NCI-H82 treated with DMSO at 0.1 percent for 48 hours (cell line): ENCODE measurements at regions not wholly inside any gene's neighbourhood (a gene's known extent, or its start where the extent isn't known, plus 50 kb on each side); places are given as distances from the start of the nearest gene placed in this dataset.
"Not testable (repeated sequence)": the region's sequence is repeated elsewhere in the genome, so short reads cannot be mapped to it uniquely, and the experiment has no call there.

Source experiments
- DNase-seq: peaks from one replicate; lab custom pipeline; 2025; ENCODE audit not compliant: unreplicated experiment; lab: John Stamatoyannopoulos, UW

- no peak for DNase-seq
These were observed 107.4 kb upstream of the CBLB start for GRCh38 chr3:105976196-105976595.

GRCh38 chr3:105979961-105980360 is 111.1 kb upstream of the CBLB start:
- DNase-seq: no peak

- DNase-seq: no peak
These were observed 113.4 kb upstream of the CBLB start for GRCh38 chr3:105982207-105982606.

DNA sequence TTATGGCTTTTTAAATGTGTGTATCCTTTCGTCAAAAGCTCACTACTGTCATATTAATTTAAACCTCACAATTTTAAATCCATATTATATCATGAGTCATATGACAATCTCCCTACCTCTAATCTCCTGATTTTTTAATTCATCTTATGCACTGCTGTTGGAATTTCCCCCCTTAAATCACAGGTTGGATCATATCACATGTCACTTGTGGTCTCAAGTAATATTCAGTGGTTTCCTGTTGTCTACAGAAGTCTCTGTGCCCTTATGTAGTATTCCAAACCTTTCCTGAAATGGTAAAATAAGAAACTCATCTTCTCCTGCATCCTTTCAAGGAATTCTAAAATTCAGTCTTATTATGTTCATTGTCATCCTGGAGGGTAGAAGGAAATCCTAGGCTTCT is 116.0 kb upstream of the CBLB start:
- DNase-seq: no peak

- not testable (repeated sequence) for DNase-seq
These were observed 117.5 kb upstream of the CBLB start for GRCh38 chr3:105986343-105986742.

DNA sequence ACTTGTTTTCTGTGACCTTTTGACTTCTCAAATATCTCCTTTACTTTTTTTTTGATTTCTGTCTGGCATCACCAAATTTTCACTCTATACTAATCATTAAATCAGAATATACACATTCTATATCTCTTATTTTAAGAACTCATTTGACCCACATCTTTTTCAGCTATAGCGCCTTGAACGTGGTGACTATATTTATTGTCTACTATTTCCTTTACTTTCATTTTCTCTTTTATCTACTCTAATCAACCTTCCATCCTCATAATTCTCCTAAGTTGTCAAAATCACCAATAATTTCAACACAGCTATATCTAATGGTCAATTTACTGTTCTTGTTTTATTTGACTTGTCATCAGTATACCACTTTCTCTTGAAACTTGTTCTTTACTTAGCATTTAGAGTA is 119.0 kb upstream of the CBLB start:
- DNase-seq: no peak

DNA sequence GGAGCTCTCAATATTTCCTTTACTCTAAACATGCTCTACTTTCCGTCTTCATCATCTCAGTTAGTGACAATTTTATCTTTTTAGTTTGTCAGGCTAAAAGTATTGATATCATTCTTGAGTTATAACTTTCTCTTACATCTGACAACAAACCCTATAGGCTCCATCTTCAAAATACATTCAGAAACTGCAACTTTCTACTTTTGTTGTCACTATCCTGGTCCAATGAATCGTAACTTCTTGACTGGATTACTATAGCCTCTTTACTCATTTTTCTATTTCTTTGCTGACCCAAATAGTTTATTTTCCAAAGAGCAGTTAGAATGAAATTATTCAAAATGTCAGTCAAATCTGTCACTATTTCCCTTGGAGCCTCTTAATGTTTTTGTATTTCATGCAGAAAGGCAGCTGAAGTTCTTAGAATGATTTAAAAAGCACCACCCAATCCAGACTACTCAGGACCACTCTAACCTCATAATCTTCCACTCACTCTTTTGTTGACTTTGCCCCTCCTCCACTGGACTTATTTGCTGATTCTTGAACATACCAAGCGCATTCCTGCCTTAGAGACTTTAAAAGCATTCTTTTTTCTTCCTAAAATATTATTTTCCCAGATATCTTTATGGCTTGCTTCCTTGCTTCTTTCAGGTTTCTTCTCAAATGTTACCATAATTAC is 119.9 kb upstream of the CBLB start:
- DNase-seq: no peak

DNA sequence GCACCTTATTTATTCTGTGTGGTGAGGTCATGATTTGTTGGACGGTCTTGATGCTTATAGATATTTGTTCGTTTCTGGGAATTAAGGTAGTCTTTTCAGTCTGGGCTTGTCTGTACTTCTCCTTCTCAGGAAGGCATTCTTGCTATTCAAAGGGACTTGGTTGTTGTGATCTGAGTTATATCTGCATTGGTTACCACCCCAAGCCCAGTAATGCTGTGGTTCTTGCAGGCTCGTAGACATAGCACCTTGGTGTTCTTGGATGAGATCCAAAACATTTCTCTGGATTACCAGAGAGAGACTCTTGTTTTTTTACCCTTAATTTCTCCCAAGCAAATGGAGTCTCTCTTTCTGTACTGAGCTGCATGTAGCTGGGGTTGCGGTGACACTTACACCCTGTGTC is 128.0 kb upstream of the CBLB start:
- DNase-seq: no peak

DNA sequence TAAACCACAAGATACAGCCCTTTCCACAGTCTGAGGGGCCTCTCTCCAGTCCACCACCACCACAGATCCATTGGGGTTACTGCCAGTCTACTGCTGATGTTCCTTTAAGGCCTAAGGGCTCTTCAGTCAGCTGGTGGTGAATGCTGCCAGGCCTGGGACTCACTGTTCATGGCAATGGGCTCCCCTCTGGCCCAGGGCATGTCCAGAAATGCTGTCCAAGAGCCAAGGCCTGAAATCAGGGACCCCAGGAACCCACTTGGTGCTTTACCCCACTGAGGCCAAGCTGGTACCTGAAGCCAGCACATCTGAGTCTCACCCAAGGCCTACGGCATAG is 128.6 kb upstream of the CBLB start:
- DNase-seq: no peak

DNA sequence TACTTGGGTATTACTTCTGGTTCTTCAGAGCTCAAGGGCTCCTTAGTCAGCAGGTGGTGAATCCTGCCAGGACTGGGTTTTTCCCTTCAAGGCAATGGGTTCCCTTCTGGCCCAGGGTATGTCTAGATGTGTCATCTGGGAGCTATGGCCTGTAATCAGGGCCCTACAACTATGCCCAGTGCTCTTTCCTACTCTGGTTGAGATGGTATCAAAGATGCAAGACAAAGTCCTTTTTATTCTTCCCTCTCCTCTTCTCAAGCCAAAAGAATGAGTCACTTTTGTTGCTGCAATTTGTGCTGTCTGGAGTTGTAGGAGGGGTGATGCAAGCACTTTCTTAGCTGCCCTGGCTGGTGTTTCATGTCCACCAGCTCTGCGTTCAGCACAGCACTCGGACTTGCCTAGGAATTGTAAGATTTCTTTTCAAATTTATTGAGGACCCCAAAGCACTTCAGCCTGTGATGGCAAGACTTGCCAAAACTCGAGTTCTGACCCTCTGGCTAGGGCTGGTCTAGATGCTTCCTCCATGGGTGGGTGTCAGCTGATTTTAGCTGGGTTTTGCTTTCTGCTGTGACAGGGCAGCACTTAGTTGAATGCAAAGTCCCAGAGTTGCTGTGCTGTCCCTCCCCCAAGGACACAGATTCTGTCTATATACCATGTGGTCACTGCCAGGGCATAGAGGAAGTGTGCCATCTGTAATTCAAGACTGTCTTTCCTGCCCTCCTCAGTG is 129.2 kb upstream of the CBLB start:
- DNase-seq: no peak

DNA sequence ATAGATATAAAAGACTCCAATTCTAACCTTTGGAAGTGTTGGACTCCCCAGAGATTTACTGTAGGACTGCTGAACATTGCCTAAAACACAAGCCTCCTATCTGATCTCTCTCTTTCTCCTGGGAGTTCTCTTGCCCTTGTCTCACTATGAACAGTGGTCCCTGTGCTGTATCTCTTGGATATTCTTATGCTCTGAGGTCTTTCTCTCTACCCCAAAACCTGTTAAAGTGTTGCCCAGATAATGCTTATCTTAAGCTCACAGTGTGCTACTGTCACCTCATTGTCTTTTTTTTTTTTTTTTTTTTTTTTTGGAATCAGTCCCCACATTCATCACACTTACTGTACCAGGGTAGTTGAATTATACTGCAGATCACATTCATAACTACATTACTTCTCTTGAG is 131.0 kb upstream of the CBLB start:
- DNase-seq: peak; percentile 20

GRCh38 chr3:106001923-106002322 is 133.1 kb upstream of the CBLB start:
- DNase-seq: no peak

- DNase-seq: no peak
These were observed 135.4 kb upstream of the CBLB start for GRCh38 chr3:106004137-106004681.

GRCh38 chr3:106004826-106005225 is 136.0 kb upstream of the CBLB start:
- DNase-seq: no peak

DNA sequence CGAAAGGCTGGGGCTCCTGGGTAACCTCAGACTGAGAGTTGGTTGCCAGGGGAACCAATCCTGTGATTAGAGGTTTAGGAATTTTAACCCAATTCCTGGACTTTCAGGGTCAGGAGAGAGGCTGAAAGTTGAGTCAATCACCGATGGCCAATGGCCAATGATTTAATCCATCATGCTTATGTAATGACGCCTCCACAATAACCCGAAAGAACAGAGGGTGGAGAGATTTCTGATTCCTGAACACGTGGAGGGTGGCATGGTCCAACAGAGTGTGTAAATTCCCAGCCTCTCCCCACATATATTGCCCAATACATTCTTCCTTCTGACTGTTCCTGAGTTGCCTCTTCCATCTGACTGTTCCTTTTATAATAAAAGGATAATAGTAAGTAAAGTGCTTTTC is 137.2 kb upstream of the CBLB start:
- DNase-seq: no peak

DNA sequence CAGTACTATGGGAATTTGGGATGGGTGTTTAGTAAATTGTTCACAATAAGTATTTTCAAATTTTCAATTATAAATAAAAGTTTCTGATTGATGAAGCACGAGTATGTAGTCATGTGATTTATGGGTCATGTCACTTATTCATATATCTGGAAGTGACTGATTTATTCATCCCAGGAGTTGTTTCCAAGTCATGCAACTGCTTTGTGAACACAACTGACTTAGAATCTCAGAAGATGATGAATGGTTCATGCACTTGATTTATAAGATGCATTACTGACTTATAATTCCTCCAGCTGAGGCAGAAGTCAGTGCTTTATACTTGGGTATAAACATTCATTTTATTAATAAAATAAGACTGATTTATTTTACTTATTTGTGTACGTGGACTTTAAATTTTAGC is 137.8 kb upstream of the CBLB start:
- no peak for DNase-seq

DNA sequence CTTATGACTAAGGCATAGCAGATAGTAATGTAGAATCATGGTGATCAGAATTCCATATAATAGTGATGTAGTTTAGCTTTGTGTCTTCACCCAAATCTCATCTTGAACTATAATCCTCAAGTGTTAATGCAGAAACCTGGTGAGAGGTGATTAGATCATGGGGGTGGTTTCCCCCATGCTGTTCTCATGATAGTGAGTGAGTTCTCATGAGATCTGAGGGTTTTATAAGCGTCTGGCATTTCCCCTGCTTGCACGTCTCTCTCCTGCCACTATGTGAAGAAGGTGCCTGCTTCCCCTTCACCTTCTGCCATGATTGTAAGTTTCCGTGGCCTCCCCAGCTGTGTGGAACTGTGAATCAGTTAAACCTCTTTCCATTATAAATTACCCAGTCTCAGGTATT is 138.7 kb upstream of the CBLB start:
- DNase-seq: no peak

- no peak for DNase-seq
These were observed 140.0 kb upstream of the CBLB start for GRCh38 chr3:106008766-106009165.

DNA sequence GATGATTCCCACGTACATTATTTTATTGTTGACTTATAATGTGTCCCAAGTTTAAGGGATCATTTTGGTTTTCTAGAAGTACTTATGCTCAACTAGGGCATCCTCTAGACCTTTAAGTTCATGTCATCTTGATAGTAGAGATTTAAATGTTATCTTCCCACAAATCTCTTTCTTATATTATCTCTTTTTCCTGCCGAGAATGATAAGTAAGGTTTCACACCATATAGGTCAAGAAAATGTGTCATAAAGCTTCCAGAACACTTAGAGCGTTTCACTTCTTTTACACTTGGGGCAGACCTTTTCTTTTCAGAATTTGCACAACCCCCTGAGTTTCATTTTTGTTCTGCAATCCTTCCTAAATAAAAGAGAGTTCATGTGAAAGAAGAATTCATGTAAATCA is 142.0 kb upstream of the CBLB start:
- no peak for DNase-seq

- DNase-seq: no peak
These were observed 145.2 kb upstream of the CBLB start for GRCh38 chr3:106013971-106014370.

DNA sequence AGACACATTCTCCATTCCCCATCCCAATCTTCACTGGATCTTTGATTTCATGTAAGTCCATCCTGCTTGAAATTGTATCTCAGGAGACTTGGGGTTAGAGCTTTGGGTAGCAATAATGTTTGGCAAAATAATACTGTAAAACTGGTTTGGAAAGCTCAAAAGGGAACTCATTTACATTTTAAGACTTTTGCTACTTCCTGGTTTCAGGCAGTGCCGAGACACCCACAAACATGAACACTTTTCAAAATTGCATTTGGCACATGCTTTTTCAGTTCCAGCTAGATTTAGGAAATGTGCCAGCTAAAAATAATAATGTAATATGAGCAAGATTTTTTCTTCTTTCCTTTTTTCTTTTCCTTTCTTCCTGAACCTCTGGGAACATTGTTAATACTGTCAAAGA is 145.7 kb upstream of the CBLB start:
- DNase-seq: no peak

DNA sequence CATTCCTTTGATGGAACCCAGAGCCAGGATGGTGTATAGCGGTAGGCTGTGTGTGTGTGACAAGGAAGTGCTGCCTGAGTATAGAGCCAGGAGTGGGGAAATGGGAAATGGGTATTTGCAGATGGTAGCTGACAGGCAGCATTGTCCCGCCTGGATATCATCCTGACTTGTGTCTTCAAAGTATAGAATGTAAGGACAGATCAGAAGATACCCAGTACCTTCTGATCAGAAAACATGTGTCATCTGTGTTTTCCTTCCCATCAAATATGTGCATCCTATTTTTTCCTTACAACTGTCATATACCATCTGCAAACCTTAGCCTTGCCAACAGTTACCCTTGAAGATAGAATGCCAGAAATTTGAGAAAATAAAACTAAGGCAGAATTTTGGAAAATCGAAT is 146.2 kb upstream of the CBLB start:
- no peak for DNase-seq

DNA sequence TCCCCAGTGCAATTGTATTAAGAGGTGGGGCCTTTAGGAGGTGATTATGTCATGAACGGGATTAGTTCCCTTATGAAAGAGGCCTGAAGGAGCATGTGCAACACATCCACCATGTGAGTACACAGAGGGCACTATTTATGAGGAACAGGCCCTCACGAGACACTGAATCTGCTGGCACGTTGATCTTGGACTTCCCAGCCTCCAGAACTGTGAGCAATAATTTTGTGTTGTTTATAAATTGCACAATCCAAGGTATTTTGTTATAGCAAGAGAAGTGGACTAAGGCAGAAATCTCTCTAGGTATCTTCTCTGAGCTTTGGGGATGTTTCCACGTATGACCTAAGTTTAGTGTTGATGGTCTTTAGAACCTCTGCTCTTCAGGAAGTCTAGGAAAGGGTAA is 149.3 kb upstream of the CBLB start:
- no peak for DNase-seq
